ENCODE measurements at regions not wholly inside any gene's neighbourhood (a gene's known extent, or its start where the extent isn't known, plus 50 kb on each side); places are given as distances from the start of the nearest gene placed in this dataset.

DNA sequence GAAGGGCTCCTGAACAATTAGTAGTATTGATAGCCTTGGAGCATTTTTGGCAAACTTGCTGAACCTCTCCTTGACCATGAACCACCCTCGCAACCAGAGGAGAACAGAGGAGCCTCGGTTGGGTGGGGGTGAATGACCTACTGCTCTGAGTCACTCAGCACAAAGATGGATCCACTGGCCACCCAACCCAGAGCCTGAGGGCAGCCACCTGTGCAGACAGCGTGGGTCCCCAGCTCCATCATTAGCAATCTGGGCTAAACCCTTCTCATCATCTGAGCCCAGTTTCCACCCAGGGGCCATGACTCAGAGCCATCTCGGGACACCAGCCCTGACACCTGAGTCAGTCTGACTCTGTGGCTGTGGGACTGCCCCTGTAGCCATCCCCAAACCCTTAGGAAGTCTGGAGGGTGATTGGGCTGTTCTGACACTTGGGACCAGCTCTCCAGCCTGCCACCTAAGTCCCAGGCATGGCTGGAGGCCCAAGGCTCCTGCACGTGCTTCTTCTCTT lies 171.8 kb upstream of the GPR26 start:
- no peak for DNase-seq (ENCODE audit: low read depth)

DNA sequence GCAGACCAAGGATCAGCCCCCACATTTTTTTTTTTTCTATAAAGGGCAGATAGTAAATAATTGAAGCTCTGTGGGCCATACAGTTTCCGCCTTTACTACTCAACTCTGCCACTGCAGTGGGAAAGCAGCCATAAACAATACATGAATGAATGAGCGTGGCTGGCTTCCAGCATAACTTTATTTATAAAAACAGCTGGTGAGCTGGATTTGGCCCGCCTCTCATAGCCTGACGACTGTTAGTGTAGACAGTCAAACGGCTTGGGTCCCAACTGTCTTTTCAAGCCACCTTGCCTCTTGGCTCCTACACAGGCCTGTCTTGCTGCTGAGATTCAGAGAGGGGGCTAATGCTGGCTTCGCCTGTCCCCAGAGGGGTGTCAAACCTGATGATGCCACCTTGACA lies 169.8 kb upstream of the GPR26 start:
- DNase-seq (ENCODE audit: low read depth), result no peak

- DNase-seq (ENCODE audit: low read depth), result no peak
Observed at GRCh38 chr10:123496996-123497660, 169.0 kb upstream of the GPR26 start.

DNA sequence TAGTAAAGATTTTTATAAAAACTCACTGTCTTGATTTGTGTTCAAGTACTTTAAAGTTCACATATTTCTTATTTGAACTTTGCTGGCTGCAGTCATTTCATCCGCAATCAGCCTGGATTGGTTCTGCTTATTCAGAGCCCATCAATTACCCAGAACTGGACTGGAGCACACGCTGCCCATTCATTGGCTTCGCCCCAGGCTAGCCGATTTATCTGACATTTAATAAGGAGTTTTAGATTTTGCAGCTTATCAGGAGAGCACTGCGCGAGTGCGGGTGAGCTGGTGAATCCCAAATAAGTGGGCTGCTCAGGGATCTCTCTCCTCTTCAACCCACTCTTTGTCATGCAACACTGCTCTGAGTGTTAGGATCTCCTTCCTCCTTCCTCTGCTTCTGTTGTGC lies 166.0 kb upstream of the GPR26 start:
- no peak for DNase-seq (ENCODE audit: low read depth)

DNA sequence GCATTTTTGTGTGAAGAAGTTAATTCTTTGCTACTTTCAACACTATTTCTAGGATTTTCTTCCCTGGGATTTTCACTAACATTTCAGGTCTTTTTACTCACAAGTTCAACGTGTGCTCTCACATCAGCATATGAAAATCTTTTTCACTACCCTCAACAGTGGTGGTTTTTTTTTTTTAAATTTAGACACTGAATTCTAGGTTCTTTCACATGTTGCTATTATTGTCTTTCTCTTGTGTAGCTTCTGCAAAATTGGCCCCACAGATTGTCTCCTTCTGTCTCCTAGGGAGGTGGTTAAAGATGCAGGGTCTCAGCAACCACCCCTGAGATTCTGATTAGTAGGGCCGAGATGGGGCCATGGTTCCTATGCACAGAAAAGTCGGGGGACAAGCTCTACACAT lies 165.0 kb upstream of the GPR26 start:
- DNase-seq (ENCODE audit: low read depth), result no peak

- DNase-seq (ENCODE audit: low read depth), result no peak
Observed at GRCh38 chr10:123502983-123503382, 163.2 kb upstream of the GPR26 start.

GRCh38 chr10:123506455-123506854 lies 159.7 kb upstream of the GPR26 start:
- no peak for DNase-seq (ENCODE audit: low read depth)

GRCh38 chr10:123507298-123507697 lies 158.9 kb upstream of the GPR26 start:
- DNase-seq (ENCODE audit: low read depth), result no peak

DNA sequence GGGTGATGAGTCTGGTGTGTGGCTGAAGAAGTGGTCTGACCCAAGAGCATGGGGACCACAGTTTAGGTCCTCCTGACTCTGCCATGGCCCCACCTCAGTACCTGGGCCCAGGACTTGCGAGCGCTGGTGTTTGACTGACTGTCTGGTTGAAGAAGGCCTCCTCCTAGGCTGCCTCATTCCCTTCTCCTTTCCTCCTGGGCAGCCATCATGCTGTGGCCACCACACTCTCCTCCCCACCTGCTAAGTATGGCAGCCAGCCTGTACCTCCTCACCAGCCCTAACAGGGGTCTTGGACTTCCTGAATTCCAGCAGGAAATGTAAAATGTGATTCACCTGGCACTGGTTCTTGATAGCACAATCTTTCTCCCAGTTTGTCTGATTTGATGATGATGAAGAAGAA lies 156.8 kb upstream of the GPR26 start:
- DNase-seq (ENCODE audit: low read depth), result no peak

DNA sequence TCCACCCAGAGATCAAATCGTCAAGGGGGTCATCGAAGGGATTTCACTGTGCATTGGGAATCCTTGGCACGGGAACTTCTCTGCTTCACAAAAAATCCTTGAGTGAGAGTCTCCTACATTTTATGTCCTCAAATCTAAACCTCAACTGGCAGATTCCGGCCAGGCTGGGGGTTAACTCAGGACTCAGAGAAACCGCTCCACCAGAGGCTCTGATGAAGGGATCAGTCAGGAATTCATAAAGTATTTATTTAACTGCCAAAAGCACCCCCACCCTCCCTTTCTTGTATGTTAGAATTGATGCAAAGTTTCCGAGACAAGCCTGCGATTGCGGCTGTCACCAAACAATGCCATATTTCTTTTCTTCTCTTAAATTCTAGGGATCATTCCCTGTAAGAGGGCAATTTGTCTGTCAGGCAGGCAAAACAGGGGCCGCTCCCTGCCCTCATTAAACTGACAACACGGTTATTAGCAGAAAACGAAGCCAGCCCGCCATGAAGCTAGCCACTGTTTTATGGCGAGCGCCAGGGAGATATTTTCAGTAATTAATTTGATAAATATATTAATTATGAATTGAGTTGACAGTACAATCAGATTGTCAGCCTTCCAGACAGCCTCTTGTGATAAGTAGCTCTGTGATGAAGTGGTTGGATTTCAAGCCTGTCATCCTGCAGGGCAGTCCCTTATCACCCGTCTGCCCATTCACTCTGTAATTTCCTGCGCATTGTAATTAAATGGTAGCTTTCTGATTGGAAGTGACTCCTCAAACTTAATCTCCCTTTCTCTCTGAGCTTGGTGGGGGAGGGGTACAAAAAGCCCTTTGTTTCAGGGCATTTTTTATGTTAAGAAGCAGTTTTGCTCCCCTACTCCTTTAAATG lies 153.0 kb upstream of the GPR26 start:
- no peak for DNase-seq (ENCODE audit: low read depth)

- no peak for DNase-seq (ENCODE audit: low read depth)
Observed at GRCh38 chr10:123513870-123514269, 152.3 kb upstream of the GPR26 start.

- DNase-seq (ENCODE audit: low read depth), result no peak
Observed at GRCh38 chr10:123514996-123515395, 151.2 kb upstream of the GPR26 start.

DNA sequence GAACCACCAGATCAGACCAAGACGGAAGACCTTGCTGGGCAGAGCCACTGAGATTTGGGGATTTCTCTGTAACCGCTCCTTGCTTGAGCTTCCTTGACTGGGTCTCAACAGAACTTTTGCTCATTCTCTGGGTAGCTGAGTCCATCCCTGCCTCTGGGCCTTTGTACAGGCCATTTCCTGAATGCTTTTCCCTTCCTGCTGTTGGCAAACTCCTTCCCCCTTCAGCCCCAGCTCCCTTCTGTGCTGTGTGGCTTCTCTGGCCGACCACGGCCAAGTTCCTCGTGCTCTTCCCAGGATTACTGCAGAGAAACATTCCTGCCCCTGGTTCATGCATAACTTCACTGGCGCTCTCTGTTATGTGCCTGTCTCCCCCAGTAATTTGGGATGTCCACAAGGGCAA lies 150.5 kb upstream of the GPR26 start:
- no peak for DNase-seq (ENCODE audit: low read depth)

DNA sequence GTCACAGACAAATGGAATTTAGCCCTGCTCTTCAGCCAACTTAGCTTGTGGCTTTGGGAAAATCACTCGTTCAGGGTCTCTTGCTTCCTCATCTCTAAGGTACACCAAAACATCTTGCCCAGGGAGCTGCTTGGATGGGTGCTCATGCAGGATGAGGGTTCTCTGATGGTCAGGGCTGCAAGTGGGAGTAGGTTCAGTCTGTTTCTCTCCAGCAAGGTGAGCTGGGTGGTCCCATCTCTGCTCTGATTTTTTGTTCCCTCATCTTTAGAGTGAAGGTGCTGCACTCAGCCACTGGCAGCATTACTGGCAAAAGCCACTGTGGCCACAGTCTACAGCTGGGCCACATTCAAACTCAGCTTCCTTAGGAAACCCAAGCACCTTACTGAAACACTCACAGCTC lies 149.9 kb upstream of the GPR26 start:
- no peak for DNase-seq (ENCODE audit: low read depth)

DNA sequence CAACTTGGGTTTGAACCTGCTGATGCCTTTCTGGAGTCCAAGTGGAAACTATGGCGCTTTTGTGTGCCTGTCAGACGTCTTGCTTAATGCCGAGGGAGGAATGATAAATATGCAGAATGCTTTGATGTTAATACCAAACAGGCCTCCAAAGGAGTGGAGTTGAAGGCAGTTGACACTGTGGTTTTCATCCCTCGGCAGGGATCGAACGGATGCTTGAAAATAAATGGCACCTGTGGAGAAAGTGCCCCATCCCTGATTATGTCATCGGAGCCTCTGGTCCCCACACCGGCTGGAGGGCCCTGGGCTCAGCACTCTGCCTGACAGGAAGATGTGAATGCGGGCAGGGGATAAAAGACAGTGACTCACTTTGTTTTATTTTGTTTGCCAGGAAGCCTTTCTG lies 148.7 kb upstream of the GPR26 start:
- DNase-seq (ENCODE audit: low read depth), result no peak

GRCh38 chr10:123517901-123518300 lies 148.3 kb upstream of the GPR26 start:
- no peak for DNase-seq (ENCODE audit: low read depth)

- no peak for DNase-seq (ENCODE audit: low read depth)
Observed at GRCh38 chr10:123518765-123519164, 147.4 kb upstream of the GPR26 start.

GRCh38 chr10:123519861-123520260 lies 146.3 kb upstream of the GPR26 start:
- DNase-seq (ENCODE audit: low read depth), result no peak

DNA sequence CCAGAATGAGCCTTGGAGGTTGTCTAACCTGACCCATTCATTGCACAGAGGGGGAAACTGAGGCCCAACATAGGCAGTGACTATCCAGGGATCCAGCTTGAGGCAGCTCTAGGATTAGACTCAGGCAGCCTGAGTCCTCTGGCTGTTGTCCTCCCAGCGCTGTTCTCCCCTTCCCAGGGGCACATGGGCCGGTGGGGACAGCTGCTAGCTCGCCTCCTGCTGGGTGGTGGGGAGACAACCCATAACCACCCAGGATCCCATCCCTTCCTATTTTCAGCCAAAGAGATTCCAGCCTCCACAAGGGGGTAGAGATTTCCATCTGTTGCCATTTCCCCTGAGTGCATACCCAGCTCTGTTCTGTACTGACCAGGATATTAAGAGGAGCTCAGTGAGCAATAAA lies 145.1 kb upstream of the GPR26 start:
- DNase-seq (ENCODE audit: low read depth), result no peak

DNA sequence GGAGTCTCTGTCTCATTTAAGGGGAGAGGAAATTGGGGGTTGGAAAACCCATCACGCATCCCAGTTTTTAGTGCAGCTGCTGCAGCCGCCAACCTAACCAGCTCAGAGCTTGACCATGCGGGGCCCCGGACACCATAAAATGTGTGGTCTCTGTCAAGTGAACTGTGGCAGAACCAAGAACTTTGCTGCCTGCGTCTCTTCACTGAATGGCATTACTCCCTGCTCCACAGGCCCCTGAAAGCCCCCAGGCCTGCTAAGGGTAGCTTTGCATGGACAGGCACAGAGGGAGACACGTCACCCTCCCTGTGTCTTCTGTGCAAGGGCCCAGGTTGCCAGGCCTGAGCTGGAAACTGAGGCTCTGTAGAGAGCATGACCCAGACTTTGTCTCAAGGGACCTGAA lies 144.6 kb upstream of the GPR26 start:
- DNase-seq (ENCODE audit: low read depth), result no peak

GRCh38 chr10:123522702-123523312 lies 143.3 kb upstream of the GPR26 start:
- no peak for DNase-seq (ENCODE audit: low read depth)

DNA sequence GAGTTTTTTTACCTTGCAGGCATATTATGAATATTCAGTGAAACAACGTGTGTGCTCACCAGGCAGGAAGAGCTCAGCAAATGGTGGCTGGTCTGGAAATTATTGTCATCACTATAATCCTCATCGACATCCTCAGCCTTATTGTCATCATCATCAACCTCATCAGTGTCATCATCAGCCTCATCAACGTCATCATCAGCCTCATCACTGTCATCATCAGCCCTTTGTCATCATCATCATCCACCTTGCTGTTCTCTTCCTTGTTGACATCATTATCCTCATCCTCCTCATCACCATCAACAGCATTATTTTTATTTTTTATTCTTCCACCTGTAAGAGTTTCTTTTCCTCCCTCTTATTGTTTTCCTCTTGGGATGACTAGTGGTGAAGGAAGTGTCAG lies 142.3 kb upstream of the GPR26 start:
- DNase-seq (ENCODE audit: low read depth), result no peak

Data from stimulated activated CD4-positive, alpha-beta T cell treated with anti-CD3 and anti-CD28 coated beads, Interleukin-2, amount 100 ng/mL, for 4 hours (primary cell).